ENCODE measurements at regions not wholly inside any gene's neighbourhood (a gene's known extent, or its start where the extent isn't known, plus 50 kb on each side); places are given as distances from the start of the nearest gene placed in this dataset.

- Histone ChIP-seq H2BK120ac (ENCODE audit: insufficient read depth, low read length, poor library complexity) (no peak overlapping the region), H3K18ac (ENCODE audit: low read length) (no peak overlapping the region), H2AK5ac (ENCODE audit: low read length) (no peak overlapping the region), H3K23ac (ENCODE audit: low read length) (no peak overlapping the region), H3K4me1 (ENCODE audit: control insufficient read depth in 1 of 2, insufficient read depth in 2 of 2, low read length in 2 of 2) (peaks cover 4% of the 10 kb centered on the region in 2 experiments), H3K4ac (ENCODE audit: low read depth, low read length) (no peak overlapping the region), H4K8ac (ENCODE audit: low read depth, low read length) (peak overlapping the region; percentile 14), H3K27me3 (ENCODE audit: insufficient read depth, low read length) (no peaks in the 10 kb centered on the region), H3K27ac (ENCODE audit: low read depth, low read length) (no peak overlapping the region), H2AFZ (ENCODE audit: insufficient read depth, low read length, poor library complexity) (no peak overlapping the region), H3K9me3 (ENCODE audit: insufficient read depth, low read depth, low read length) (peaks cover 2% of the 10 kb centered on the region), H3K79me2 (ENCODE audit: control insufficient read depth, insufficient read depth, low read length, poor library complexity) (no peaks in the 10 kb centered on the region), H2BK12ac (ENCODE audit: low read length) (no peak overlapping the region), H3K14ac (ENCODE audit: low read length) (no peak overlapping the region), H3K36me3 (ENCODE audit: control insufficient read depth in 1 of 2, insufficient read depth in 2 of 2, low read length in 2 of 2) (no peaks in the 10 kb centered on the region), H3K9ac (ENCODE audit: low read length) (no peak overlapping the region), H3K4me3 (ENCODE audit: low read depth, low read length) (no peak overlapping the region), H4K12ac (ENCODE audit: low read depth, low read length) (no peak overlapping the region), H3K4me2 (ENCODE audit: low read length) (no peak overlapping the region), H4K91ac (ENCODE audit: low read depth, low read length) (no peak overlapping the region), H3K79me1 (ENCODE audit: low read length) (no peaks in the 10 kb centered on the region), H2BK5ac (ENCODE audit: low read depth, low read length, poor library complexity) (no peak overlapping the region)
- no peak for DNase-seq
- no CpG with 5 or more reads among the region's 5 CpGs for WGBS (ENCODE audit: extremely low coverage, insufficient coverage, insufficient read length)
Measured at GRCh38 chr18:57915865-57916582, 112.9 kb upstream of the ATP8B1 start.

- Histone ChIP-seq H3K4ac (ENCODE audit: low read depth, low read length) (no peak overlapping the region), H3K18ac (ENCODE audit: low read length) (no peak overlapping the region), H3K36me3 (ENCODE audit: control insufficient read depth in 1 of 2, insufficient read depth in 2 of 2, low read length in 2 of 2) (no peaks in the 10 kb centered on the region), H3K9me3 (ENCODE audit: insufficient read depth, low read depth, low read length) (peaks cover 2% of the 10 kb centered on the region), H3K9ac (ENCODE audit: low read length) (no peak overlapping the region), H3K4me1 (ENCODE audit: control insufficient read depth in 1 of 2, insufficient read depth in 2 of 2, low read length in 2 of 2) (peaks cover 4% of the 10 kb centered on the region in 2 experiments), H2AFZ (ENCODE audit: insufficient read depth, low read length, poor library complexity) (no peak overlapping the region), H3K79me1 (ENCODE audit: low read length) (no peaks in the 10 kb centered on the region), H3K14ac (ENCODE audit: low read length) (no peak overlapping the region), H3K27me3 (ENCODE audit: insufficient read depth, low read length) (no peaks in the 10 kb centered on the region), H2AK5ac (ENCODE audit: low read length) (no peak overlapping the region), H3K4me2 (ENCODE audit: low read length) (no peak overlapping the region), H4K12ac (ENCODE audit: low read depth, low read length) (no peak overlapping the region), H3K79me2 (ENCODE audit: control insufficient read depth, insufficient read depth, low read length, poor library complexity) (no peaks in the 10 kb centered on the region), H2BK5ac (ENCODE audit: low read depth, low read length, poor library complexity) (no peak overlapping the region), H4K8ac (ENCODE audit: low read depth, low read length) (no peak overlapping the region), H3K23ac (ENCODE audit: low read length) (no peak overlapping the region), H4K91ac (ENCODE audit: low read depth, low read length) (no peak overlapping the region), H3K27ac (ENCODE audit: low read depth, low read length) (no peak overlapping the region), H2BK12ac (ENCODE audit: low read length) (no peak overlapping the region), H3K4me3 (ENCODE audit: low read depth, low read length) (no peak overlapping the region), H2BK120ac (ENCODE audit: insufficient read depth, low read length, poor library complexity) (no peak overlapping the region)
- DNase-seq: no peak
- no CpG with 5 or more reads among the region's 2 CpGs for WGBS (ENCODE audit: extremely low coverage, insufficient coverage, insufficient read length)
Measured at GRCh38 chr18:57915248-57915647, 112.1 kb upstream of the ATP8B1 start.

DNA sequence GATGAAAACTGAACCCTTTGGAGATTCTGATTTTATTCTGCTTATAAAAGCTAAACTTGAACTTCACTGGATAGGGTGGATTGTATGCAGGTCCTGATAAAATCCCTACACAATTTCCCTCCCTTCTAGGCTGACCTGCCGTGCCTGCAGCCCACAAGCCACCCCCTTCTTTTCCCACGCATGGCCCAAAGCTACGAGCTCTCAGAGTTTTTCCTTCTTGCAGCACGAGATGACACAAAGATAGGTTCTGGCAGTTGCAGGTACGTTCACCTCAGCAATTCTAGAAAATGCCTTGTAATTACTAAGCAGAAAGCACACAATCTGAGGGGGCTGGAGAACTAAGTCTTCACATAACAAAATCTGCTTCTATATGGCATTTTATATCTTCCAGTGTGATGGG is 110.6 kb upstream of the ATP8B1 start:
- Histone ChIP-seq H3K27me3 (ENCODE audit: insufficient read depth, low read length) (no peaks in the 10 kb centered on the region), H3K14ac (ENCODE audit: low read length) (no peak overlapping the region), H3K4me1 (ENCODE audit: control insufficient read depth in 1 of 2, insufficient read depth in 2 of 2, low read length in 2 of 2) (peaks cover 7 to 8% of the 10 kb centered on the region in 2 experiments), H3K9me3 (ENCODE audit: insufficient read depth, low read depth, low read length) (no peaks in the 10 kb centered on the region), H2AK5ac (ENCODE audit: low read length) (no peak overlapping the region), H3K4me3 (ENCODE audit: low read depth, low read length) (no peak overlapping the region), H3K4ac (ENCODE audit: low read depth, low read length) (no peak overlapping the region), H4K91ac (ENCODE audit: low read depth, low read length) (no peak overlapping the region), H4K12ac (ENCODE audit: low read depth, low read length) (no peak overlapping the region), H3K79me1 (ENCODE audit: low read length) (no peaks in the 10 kb centered on the region), H3K4me2 (ENCODE audit: low read length) (no peak overlapping the region), H2BK120ac (ENCODE audit: insufficient read depth, low read length, poor library complexity) (no peak overlapping the region), H3K9ac (ENCODE audit: low read length) (no peak overlapping the region), H2BK12ac (ENCODE audit: low read length) (no peak overlapping the region), H3K23ac (ENCODE audit: low read length) (no peak overlapping the region), H4K8ac (ENCODE audit: low read depth, low read length) (no peak overlapping the region), H3K27ac (ENCODE audit: low read depth, low read length) (no peak overlapping the region), H2AFZ (ENCODE audit: insufficient read depth, low read length, poor library complexity) (no peak overlapping the region), H3K18ac (ENCODE audit: low read length) (no peak overlapping the region), H3K79me2 (ENCODE audit: control insufficient read depth, insufficient read depth, low read length, poor library complexity) (no peaks in the 10 kb centered on the region), H3K36me3 (ENCODE audit: control insufficient read depth in 1 of 2, insufficient read depth in 2 of 2, low read length in 2 of 2) (no peaks in the 10 kb centered on the region), H2BK5ac (ENCODE audit: low read depth, low read length, poor library complexity) (no peak overlapping the region)
- DNase-seq: peak in 1 of 2 donors; percentile 53
- WGBS (ENCODE audit: extremely low coverage, insufficient coverage, insufficient read length): no CpG with 5 or more reads among the region's 5 CpGs

- WGBS (ENCODE audit: extremely low coverage, insufficient coverage, insufficient read length): no CpG with 5 or more reads among the region's 7 CpGs
- no peaks in the 10 kb centered on the region for H3K79me2 ChIP-seq (ENCODE audit: control insufficient read depth, insufficient read depth, low read length, poor library complexity)
- H3K27me3 ChIP-seq (ENCODE audit: insufficient read depth, low read length): no peaks in the 10 kb centered on the region
- H3K9me3 ChIP-seq (ENCODE audit: insufficient read depth, low read depth, low read length): no peaks in the 10 kb centered on the region
- no peak overlapping the region for H4K91ac ChIP-seq (ENCODE audit: low read depth, low read length)
- no peak overlapping the region for H4K12ac ChIP-seq (ENCODE audit: low read depth, low read length)
- H3K27ac ChIP-seq (ENCODE audit: low read depth, low read length): no peak overlapping the region
- no peak overlapping the region for H3K18ac ChIP-seq (ENCODE audit: low read length)
- no peak overlapping the region for H2BK12ac ChIP-seq (ENCODE audit: low read length)
- DNase-seq: peak in 1 of 2 donors; percentile 25
- no peak overlapping the region for H2BK120ac ChIP-seq (ENCODE audit: insufficient read depth, low read length, poor library complexity)
- no peak overlapping the region for H3K4me3 ChIP-seq (ENCODE audit: low read depth, low read length)
- H3K23ac ChIP-seq (ENCODE audit: low read length): no peak overlapping the region
- H3K36me3 ChIP-seq (ENCODE audit: control insufficient read depth in 1 of 2, insufficient read depth in 2 of 2, low read length in 2 of 2): no peaks in the 10 kb centered on the region
- H3K4me2 ChIP-seq (ENCODE audit: low read length): no peak overlapping the region
- no peak overlapping the region for H4K8ac ChIP-seq (ENCODE audit: low read depth, low read length)
- H2AFZ ChIP-seq (ENCODE audit: insufficient read depth, low read length, poor library complexity): no peak overlapping the region
- H3K14ac ChIP-seq (ENCODE audit: low read length): no peak overlapping the region
- H2BK5ac ChIP-seq (ENCODE audit: low read depth, low read length, poor library complexity): no peak overlapping the region
- no peak overlapping the region for H3K9ac ChIP-seq (ENCODE audit: low read length)
- no peak overlapping the region for H3K4ac ChIP-seq (ENCODE audit: low read depth, low read length)
- H3K4me1 ChIP-seq (ENCODE audit: control insufficient read depth in 1 of 2, insufficient read depth in 2 of 2, low read length in 2 of 2): peaks cover 2 to 8% of the 10 kb centered on the region in 2 experiments
- no peak overlapping the region for H2AK5ac ChIP-seq (ENCODE audit: low read length)
- H3K79me1 ChIP-seq (ENCODE audit: low read length): no peaks in the 10 kb centered on the region
Measured at GRCh38 chr18:57910817-57911216, 107.7 kb upstream of the ATP8B1 start.
